Heart right ventricle (tissue), 16 donors: ENCODE measurements at regions not wholly inside any gene's neighbourhood (a gene's known extent, or its start where the extent isn't known, plus 50 kb on each side); places are given as distances from the start of the nearest gene placed in this dataset.

Experiments used
- ATAC-seq, 8 donors: fragments of 200-7000 bp; cut with Tn5 transposase; one replicate each; pipeline ENCODE4 v1.9.1; 2020; ENCODE audit warnings: mild to moderate bottlenecking in 8 of 8, moderate library complexity in 8 of 8, moderate number of reproducible peaks in 1 of 8
- DNase-seq, 2 donors: peaks; one replicate each; pipeline ENCODE4 v3.0.0-alpha.2; 2020
- H3K27ac ChIP-seq, 10 donors: fragments of 200-600 bp; sonication (generic) in 2 of 10; one replicate each; pipeline versions ENCODE4 v1.5.0 to v1.8.0; 2020 to 2022; ENCODE audit warnings: mild to moderate bottlenecking in 3 of 10
- H3K27me3 ChIP-seq, 7 donors: fragments of 200-600 bp; one replicate each; pipeline ENCODE4 v1.8.0; 2021 to 2022; ENCODE audit warnings: mild to moderate bottlenecking in 2 of 7
- H3K36me3 ChIP-seq, 9 donors: fragments of 200-600 bp; sonication (generic) in 1 of 9; one replicate each; pipeline versions ENCODE4 v1.5.0 to v1.8.0; 2020 to 2022; ENCODE audit warnings: mild to moderate bottlenecking in 2 of 9
- H3K4me1 ChIP-seq, 9 donors: fragments of 200-600 bp; sonication (generic) in 1 of 9; one replicate each; pipeline versions ENCODE4 v1.5.0 to v1.8.0; 2020 to 2022; ENCODE audit warnings: mild to moderate bottlenecking in 4 of 9
- H3K4me3 ChIP-seq, 10 donors: fragments of 200-600 bp; sonication (generic) in 2 of 10; one replicate each; pipeline versions ENCODE4 v1.5.0 to v1.8.0; 2020 to 2022; ENCODE audit warnings: mild to moderate bottlenecking in 7 of 10, moderate library complexity in 2 of 10
- H3K9me3 ChIP-seq, 11 donors: fragments of 200-600 bp in 10 of 11; sonication (generic) in 2 of 11; one replicate each; pipeline versions ENCODE4 v1.5.0 to v1.8.0; 2013 to 2022; ENCODE audit warnings: mild to moderate bottlenecking in 2 of 11, control low read depth in 1 of 11, moderate library complexity in 1 of 11
- WGBS, 2 donors: extraction: QIAGEN DNeasy Blood & Tissue Kit; methylation state at CpG; one replicate each; pipeline ENCODE4 v1.1.7; 2013; ENCODE audit warnings: inconsistent platforms in 1 of 2; 5-methylcytosine and 5-hydroxymethylcytosine counted together
- intact Hi-C, 10 donors: fragments of 100-400 bp; cut with DNase I; formaldehyde crosslinking; loops; one replicate each; pipeline versions ENCODE4 v1.11.1 to v1.14.2; 2022
- TF ChIP-seq, protein P1 (sequence below), 9 donors: fragments of 200-600 bp; sonication (generic) in 2 of 9; IDR thresholded peaks; one replicate each; pipeline versions ENCODE4 v1.5.0 to v1.8.0; 2021 to 2022; ENCODE audit warnings: antibody characterized with exemption in 9 of 9, mild to moderate bottlenecking in 5 of 9, moderate library complexity in 1 of 9
- donor health status: Arrhythmogenic right ventricular cardiomyopathy.
- donor health status: ischemic (EF 13 %, LVEDD 7.1; RV severe dilation, severe dysfunction).
- donor health status: healthy with polysubstance abuse.
- donor health status: DM: no; HTN: yes; CAD: no.
- donor health status: DM: no; HTN: no; CAD: no.
- donor health status: ischemic (EF 25% LVEDD 6.9; RV normal size, moderate dysfunction).
- donor health status: ischemic (EF 25% LVEDD 5.7; RV mildly dilated, moderate dysfunction).
- donor health status: healthy.
- donor health status: DM: yes; HTN: yes; CAD: no.
- donor health status: Ischemic cardiomyopathy.
- donor health status: ischemic (EF 35%, LVEDD 5.7; RV mildly dilated, moderate dysfunction).
- donor health status: nonischemic (EF 11% LVEDD 7.7; RV severe dilation, severe dysfunction).
- donor health status: DM: yes; HTN: yes; CAD: no.
- donor health status: PGD.
- donor health status: ischemic (EF 29% LVEDD 5.4; RV normal size, mild dysfunction).
- donor health status: nonischemic (EF 23%, LVEDD 6.1; RV moderate dilation, normal function).

DNA sequence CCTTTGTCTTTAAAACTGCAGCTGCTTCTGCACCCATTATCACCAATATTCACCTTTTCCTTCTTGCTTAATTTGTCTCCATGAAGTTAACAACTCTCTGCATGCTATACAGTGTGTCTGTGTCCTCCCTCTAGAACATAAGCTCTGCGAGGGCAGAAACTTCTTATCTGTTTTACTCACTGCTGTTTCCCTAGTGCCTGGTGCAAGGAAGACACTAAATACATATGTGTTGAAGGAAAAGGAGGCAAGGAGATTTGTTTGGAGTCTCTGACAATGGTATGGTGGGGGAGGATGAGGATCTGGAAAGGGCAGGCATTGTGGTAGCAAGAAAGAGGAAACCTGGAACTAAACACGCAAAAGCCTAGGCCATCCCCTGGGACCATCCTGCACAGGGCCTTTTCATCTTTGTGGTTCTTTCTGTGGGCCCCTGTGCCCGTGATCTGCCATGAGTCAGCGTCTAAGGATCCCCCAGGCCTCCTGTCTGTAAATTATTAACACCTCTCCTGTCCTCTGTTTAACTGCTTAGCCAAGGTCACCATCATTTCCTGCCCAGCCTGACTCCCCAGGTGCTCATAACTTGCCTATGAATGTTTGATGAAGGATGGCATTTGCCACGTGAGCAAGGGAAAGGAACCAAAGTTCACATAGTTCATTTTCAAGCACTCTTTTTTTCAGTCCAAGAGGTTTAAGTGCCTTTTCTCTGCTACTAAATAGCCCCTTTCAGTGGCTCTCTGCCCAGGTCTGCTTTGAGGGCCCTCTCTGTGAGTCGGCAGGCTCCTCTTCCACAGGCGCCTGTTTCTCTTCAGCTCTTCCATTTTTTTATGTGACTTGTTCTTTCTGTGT, 131.1 kb downstream of the RASSF10 start:
- WGBS, 2 donors, result 69 to 71% methylated on average over 7 of the region's 7 CpGs
- intact Hi-C loops, result no loop called here

DNA sequence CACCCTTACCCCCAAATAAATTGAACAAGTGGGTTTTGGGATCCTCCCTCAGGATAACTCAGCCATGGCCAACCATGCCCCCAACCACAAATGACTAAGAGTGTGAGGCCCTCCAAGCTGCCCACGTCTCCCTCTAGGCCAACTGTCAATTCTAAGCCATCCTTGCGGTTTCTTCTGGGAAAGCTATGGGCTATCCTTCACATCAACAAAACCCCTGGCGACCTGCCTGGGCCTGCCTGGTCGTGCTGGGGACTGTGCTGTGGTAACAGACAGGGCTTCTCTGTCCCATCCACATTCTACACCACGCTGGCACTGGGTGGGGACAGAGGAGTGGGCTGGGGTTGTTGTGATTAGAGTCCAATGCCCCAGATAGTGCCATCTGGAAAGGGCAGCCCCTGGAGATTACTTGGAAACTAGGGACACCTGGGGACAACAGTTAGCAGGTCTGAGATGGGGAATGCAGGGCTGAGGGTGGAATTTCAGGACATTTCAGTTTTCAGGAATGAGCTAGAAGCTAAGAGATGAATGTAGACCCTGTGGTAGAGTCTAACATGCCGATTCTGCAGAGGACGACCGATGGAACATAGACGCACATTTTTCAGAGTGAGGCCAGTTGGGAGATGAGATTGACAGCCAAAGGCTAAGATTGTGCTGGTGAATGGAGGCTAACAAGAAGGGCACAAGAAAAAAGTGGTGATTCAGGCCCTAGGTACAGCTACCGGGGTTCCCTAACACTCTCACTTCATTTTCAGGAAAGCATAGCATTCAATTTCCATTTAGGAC, 131.9 kb downstream of the RASSF10 start:
- H3K27me3 ChIP-seq, result peaks cover 0 to 10% (median 0%) of the 10 kb centered on the region in 7 donors
- 91 to 94% methylated on average over 10 of the region's 10 CpGs for WGBS, 2 donors
- no peak overlapping the region for H3K4me3 ChIP-seq
- H3K36me3 ChIP-seq, result no peaks in the 10 kb centered on the region
- ATAC-seq (no peak), DNase-seq (no peak)
- TF ChIP-seq, protein P1, sequence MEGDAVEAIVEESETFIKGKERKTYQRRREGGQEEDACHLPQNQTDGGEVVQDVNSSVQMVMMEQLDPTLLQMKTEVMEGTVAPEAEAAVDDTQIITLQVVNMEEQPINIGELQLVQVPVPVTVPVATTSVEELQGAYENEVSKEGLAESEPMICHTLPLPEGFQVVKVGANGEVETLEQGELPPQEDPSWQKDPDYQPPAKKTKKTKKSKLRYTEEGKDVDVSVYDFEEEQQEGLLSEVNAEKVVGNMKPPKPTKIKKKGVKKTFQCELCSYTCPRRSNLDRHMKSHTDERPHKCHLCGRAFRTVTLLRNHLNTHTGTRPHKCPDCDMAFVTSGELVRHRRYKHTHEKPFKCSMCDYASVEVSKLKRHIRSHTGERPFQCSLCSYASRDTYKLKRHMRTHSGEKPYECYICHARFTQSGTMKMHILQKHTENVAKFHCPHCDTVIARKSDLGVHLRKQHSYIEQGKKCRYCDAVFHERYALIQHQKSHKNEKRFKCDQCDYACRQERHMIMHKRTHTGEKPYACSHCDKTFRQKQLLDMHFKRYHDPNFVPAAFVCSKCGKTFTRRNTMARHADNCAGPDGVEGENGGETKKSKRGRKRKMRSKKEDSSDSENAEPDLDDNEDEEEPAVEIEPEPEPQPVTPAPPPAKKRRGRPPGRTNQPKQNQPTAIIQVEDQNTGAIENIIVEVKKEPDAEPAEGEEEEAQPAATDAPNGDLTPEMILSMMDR (IDR thresholded peaks at IDR 0.05), result no peak
- no peaks in the 10 kb centered on the region for H3K9me3 ChIP-seq
- intact Hi-C loops, result no loop called here
- H3K4me1 ChIP-seq, result peaks cover 0 to 15% (median 0%) of the 10 kb centered on the region in 9 donors
- H3K27ac ChIP-seq, result no peak overlapping the region

More for the DNA sequence above, 131.1 kb downstream of the RASSF10 start:
- peaks cover 0 to 23% (median 5%) of the 10 kb centered on the region in 9 donors for H3K4me1 ChIP-seq
- H3K36me3 ChIP-seq, result no peaks in the 10 kb centered on the region
- DNase-seq (no peak), ATAC-seq (no peak)
- H3K4me3 ChIP-seq, result no peak overlapping the region
- TF ChIP-seq, protein P1 (IDR thresholded peaks at IDR 0.05), result no peak
- no peak overlapping the region for H3K27ac ChIP-seq
- H3K27me3 ChIP-seq, result peaks cover 0 to 10% (median 0%) of the 10 kb centered on the region in 7 donors
- H3K9me3 ChIP-seq, result no peaks in the 10 kb centered on the region

DNA sequence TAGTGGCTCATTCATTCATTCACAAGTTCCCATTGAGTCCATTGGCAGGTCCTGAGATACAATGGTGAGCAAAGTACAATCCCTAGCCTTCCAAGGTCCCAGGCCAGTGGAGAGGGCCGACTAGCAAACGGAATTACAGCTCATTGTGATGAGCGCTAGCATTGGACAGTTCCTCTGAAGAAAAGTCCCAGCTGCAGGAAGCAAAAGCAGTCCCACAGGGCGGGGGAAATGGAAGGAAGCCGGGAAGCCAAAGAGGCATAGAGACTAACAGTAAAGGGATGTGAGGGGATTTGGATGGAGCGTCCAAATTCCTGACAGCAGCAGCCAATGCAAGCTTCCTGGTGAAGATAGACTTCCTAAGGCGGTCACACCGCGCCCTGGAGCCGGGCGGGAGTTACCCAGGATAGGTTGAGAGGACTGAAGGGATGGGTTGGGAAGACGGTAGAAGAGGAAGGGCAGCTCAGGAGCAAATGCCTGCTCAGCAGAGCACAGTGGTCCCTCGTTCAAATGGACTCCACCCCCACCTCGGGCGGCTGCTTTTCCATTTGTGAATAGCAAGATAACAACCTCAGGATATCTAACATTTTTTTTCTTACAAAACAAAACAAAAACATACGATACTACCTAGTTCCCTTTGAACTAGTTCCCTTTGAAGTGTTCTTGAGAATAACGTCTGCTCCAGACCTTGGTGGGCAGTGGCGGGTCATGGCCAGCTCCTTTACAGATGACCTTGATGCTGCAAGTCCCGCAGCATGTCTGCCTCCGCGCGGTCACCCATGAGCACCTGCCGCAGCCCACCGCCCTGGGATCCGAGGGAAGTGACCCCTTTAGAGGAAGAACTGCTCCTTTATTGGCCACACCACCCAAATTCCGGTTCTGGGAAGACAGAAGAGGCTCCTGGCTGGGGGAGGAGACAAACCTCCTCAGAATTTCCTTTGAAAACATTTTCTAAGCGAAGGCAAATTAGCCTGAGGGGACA, 132.9 kb downstream of the RASSF10 start:
- Histone ChIP-seq H3K27ac (no peak overlapping the region), H3K4me3 (no peak overlapping the region), H3K9me3 (no peaks in the 10 kb centered on the region), H3K27me3 (peaks cover 0 to 7% (median 0%) of the 10 kb centered on the region in 7 donors), H3K36me3 (no peaks in the 10 kb centered on the region), H3K4me1 (peaks cover 0 to 12% (median 0%) of the 10 kb centered on the region in 9 donors)
- TF ChIP-seq, protein P1 (IDR thresholded peaks at IDR 0.05), result no peak
- peak; percentile 16 to 21 for DNase-seq
- peak in 7 of 8 donors; percentile 25 to 77 (median 38) for ATAC-seq
- 51 to 64% methylated on average over 27 of the region's 27 CpGs for WGBS, 2 donors
- intact Hi-C loops, result no loop called here
